Suprapubic skin (tissue), 4 donors: ENCODE measurements at regions not wholly inside any gene's neighbourhood (a gene's known extent, or its start where the extent isn't known, plus 50 kb on each side); places are given as distances from the start of the nearest gene placed in this dataset.

Experiments used
- DNase-seq, 2 donors: peaks; one replicate each; pipeline ENCODE4 v3.0.0-alpha.2; 2019; ENCODE audit warnings: low spot score in 2 of 2
- H3K27ac ChIP-seq: fragments of 200-600 bp; sonication (generic); one replicate; pipeline ENCODE4 v1.5.1; 2019
- H3K27me3 ChIP-seq: fragments of 200-600 bp; sonication (generic); one replicate; pipeline ENCODE4 v1.5.1; 2019
- H3K36me3 ChIP-seq: fragments of 200-600 bp; sonication (generic); one replicate; pipeline ENCODE4 v1.5.1; 2019
- H3K4me1 ChIP-seq: fragments of 200-600 bp; sonication (generic); one replicate; pipeline ENCODE4 v1.5.1; 2019
- H3K4me3 ChIP-seq: fragments of 200-600 bp; sonication (generic); one replicate; pipeline ENCODE4 v1.5.1; 2019; ENCODE audit warnings: mild to moderate bottlenecking
- H3K9me3 ChIP-seq: fragments of 200-600 bp; sonication (generic); one replicate; pipeline ENCODE4 v1.5.1; 2019
- EP300 ChIP-seq: sonication (generic); formaldehyde crosslinking; IDR thresholded peaks from one replicate; pipeline ENCODE4 v1.6.1; 2017; ENCODE audit warnings: antibody characterized with exemption
- POLR2A ChIP-seq, 2 donors: fragments of 450-650 bp; IDR thresholded peaks; one replicate each; pipeline ENCODE4 v1.6.1; 2017; ENCODE audit warnings: antibody characterized with exemption in 2 of 2, mild to moderate bottlenecking in 2 of 2, moderate library complexity in 2 of 2
- POLR2AphosphoS5 ChIP-seq, 3 donors: sonication (generic); formaldehyde crosslinking; IDR thresholded peaks; one replicate each; pipeline ENCODE4 v1.6.1; 2017; ENCODE audit warnings: antibody characterized with exemption in 3 of 3
- WGBS: methylation state at CpG from one replicate; pipeline ENCODE4 v1.1.5; 2018; 5-methylcytosine and 5-hydroxymethylcytosine counted together
- TF ChIP-seq, protein P1 (sequence below), 2 donors: fragments of 200-600 bp in 1 of 2; fragments of 450-650 bp in 1 of 2; sonication (generic) in 1 of 2; IDR thresholded peaks; one replicate each; pipeline ENCODE4 v1.5.1; 2016 to 2019; ENCODE audit warnings: antibody characterized with exemption in 2 of 2, mild to moderate bottlenecking in 1 of 2, moderate library complexity in 1 of 2

DNA sequence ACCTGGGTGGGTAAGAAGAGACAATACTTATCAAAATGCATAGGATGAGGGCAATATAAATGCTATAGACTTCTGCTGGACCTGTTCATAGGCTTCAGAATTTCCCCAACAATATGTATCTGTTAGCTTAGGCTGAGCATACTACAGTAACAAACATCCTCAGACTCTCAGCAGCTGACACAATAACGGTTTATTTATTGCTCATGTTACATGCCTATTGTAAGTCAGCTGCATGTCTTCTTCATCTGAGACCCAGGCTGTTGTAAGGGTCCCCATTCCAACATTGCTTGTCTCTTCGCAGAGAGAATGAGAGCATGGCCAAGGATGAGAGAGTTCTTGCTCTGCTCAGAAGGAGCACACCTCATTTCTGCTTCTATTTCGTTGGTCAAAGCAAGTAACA, 150.7 kb downstream of the TMEM200C start:
- Histone ChIP-seq H3K27me3 (peaks cover 6% of the 10 kb centered on the region), H3K9me3 (no peaks in the 10 kb centered on the region), H3K36me3 (no peaks in the 10 kb centered on the region), H3K4me1 (no peaks in the 10 kb centered on the region), H3K4me3 (no peak overlapping the region), H3K27ac (no peak overlapping the region)
- TF ChIP-seq POLR2AphosphoS5 (IDR thresholded peaks at IDR 0.05) = no peak
- TF ChIP-seq, protein P1, sequence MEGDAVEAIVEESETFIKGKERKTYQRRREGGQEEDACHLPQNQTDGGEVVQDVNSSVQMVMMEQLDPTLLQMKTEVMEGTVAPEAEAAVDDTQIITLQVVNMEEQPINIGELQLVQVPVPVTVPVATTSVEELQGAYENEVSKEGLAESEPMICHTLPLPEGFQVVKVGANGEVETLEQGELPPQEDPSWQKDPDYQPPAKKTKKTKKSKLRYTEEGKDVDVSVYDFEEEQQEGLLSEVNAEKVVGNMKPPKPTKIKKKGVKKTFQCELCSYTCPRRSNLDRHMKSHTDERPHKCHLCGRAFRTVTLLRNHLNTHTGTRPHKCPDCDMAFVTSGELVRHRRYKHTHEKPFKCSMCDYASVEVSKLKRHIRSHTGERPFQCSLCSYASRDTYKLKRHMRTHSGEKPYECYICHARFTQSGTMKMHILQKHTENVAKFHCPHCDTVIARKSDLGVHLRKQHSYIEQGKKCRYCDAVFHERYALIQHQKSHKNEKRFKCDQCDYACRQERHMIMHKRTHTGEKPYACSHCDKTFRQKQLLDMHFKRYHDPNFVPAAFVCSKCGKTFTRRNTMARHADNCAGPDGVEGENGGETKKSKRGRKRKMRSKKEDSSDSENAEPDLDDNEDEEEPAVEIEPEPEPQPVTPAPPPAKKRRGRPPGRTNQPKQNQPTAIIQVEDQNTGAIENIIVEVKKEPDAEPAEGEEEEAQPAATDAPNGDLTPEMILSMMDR (IDR thresholded peaks at IDR 0.05) = no peak
- no peak for TF ChIP-seq POLR2A (IDR thresholded peaks at IDR 0.05)
- no peak for TF ChIP-seq EP300
- WGBS = 67% methylated on average over 3 of the region's 3 CpGs
- no peak for DNase-seq

DNA sequence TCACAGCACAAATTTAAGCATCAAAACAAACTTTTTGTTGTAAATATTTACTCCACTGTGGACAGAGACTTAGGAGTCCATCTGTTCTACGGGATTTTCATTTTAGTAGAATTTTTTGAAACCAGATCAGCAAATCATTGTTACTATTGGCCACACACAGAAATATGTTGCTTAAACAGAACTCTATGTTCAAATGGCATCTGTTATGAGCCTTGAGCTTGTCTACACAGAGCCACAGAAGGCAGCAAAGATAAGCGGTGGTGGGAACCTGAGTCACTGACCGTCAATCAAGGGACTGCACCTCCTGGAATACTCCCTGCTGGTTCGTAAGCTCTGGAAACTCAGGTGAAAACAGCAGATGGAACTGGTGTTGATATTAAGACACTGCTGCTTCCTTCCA, 156.8 kb downstream of the TMEM200C start:
- Histone ChIP-seq H3K27me3 (peaks cover 3% of the 10 kb centered on the region), H3K9me3 (no peaks in the 10 kb centered on the region), H3K4me1 (no peaks in the 10 kb centered on the region), H3K36me3 (no peaks in the 10 kb centered on the region), H3K4me3 (no peak overlapping the region), H3K27ac (no peak overlapping the region)
- DNase-seq = no peak
- 81% methylated on average over 4 of the region's 4 CpGs for WGBS
- TF ChIP-seq EP300 = no peak
- TF ChIP-seq, protein P1 (IDR thresholded peaks at IDR 0.05) = no peak
- TF ChIP-seq POLR2A (IDR thresholded peaks at IDR 0.05) = no peak

DNA sequence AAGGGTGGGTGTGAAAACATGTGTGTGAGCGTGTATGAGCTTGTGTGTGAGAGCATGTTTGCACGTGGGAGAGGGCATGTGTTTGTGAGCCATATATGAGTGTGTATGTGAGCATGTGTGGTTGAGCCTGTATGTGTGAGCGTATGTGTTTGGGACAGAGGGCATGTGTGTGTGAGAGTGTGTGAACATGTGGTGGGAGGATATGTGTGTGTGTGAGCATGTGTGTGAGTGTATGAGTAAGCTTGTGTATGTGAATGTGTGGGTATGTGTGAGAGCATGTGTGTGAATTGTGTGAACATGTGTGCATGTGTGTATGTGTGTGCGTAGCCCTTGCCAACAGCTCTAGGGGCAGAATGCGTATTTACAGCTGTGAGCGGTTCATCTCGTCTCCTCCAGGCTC, 163.0 kb downstream of the TMEM200C start:
- Histone ChIP-seq H3K9me3 (no peaks in the 10 kb centered on the region), H3K4me1 (no peaks in the 10 kb centered on the region), H3K27ac (no peak overlapping the region), H3K27me3 (peaks cover 2% of the 10 kb centered on the region), H3K36me3 (no peaks in the 10 kb centered on the region), H3K4me3 (no peak overlapping the region)
- 84% methylated on average over 7 of the region's 7 CpGs for WGBS
- no peak for DNase-seq
- TF ChIP-seq POLR2AphosphoS5 (IDR thresholded peaks at IDR 0.05) (no peak), EP300 (no peak), POLR2A (IDR thresholded peaks at IDR 0.05) (no peak)
- TF ChIP-seq, protein P1 (IDR thresholded peaks at IDR 0.05) = no peak

DNA sequence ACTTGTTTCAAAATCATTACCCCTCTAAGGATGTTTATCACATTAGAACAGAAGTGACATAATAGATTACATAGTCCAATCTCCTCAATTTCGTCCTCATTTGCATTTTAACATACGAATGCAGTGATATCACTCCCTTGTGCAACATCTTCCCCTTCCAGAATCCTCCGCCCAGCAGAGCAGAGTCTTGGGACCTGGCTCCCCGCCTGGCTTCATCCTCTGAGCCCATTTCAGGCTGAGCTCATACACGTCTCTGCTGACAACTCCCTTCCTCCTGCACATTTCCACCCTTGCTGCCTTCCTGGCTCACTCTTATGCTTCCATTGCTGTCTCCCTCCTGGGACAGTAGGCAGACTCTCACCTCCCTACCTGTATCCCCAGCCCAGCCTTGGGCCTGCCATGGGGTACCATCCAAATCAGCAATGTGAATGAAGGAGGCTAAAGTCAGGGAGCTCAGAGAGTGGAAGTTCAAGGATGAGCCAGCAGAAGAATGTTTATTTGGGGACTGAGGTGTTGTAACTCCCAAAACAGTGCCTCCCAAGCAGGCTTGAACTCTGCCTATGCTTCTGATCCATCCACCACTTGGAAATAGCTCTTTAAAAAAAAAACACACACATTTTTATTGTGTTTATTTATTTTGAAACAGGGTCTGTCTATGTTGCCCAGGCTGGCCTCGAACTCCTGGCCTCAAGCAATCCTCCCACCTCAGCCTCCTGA, 165.2 kb downstream of the TMEM200C start:
- H3K27ac ChIP-seq = no peak overlapping the region

DNA sequence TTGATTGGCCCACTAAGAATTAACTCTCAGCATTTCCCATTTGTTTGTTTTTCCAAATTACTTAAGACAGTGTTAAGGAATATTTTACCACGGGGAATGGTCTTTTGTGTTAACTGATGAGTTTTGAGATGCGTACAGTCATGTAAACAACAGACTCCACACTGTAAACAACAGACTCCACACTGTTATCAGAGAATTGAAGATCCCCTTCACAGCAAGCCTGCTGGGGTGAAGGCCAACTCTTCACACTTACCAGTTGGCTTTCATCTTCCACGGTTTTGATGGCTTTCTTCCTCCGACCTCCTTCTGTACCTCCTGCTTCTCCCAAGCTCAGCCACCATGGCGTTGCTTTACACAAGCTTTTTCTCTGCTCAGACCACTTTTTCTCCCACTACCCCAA, 166.8 kb downstream of the TMEM200C start:
- Histone ChIP-seq H3K4me1 (no peaks in the 10 kb centered on the region), H3K27ac (no peak overlapping the region), H3K36me3 (no peaks in the 10 kb centered on the region), H3K27me3 (peaks cover 2% of the 10 kb centered on the region), H3K4me3 (no peak overlapping the region), H3K9me3 (no peaks in the 10 kb centered on the region)
- TF ChIP-seq, protein P1 (IDR thresholded peaks at IDR 0.05) = no peak
- TF ChIP-seq POLR2A (IDR thresholded peaks at IDR 0.05) = no peak
- TF ChIP-seq POLR2AphosphoS5 (IDR thresholded peaks at IDR 0.05) = no peak
- TF ChIP-seq EP300 = no peak
- 47% methylated on average over 5 of the region's 5 CpGs for WGBS
- no peak for DNase-seq

More for the DNA sequence above, 165.2 kb downstream of the TMEM200C start:
- Histone ChIP-seq H3K36me3 (no peaks in the 10 kb centered on the region), H3K4me1 (no peaks in the 10 kb centered on the region), H3K4me3 (no peak overlapping the region), H3K27me3 (peaks cover 2% of the 10 kb centered on the region), H3K9me3 (no peaks in the 10 kb centered on the region)
- no peak for TF ChIP-seq POLR2AphosphoS5 (IDR thresholded peaks at IDR 0.05)
- TF ChIP-seq, protein P1 (IDR thresholded peaks at IDR 0.05) = no peak
- peak in 1 of 2 donors; percentile 89 for DNase-seq
- 48% methylated on average over 6 of the region's 6 CpGs for WGBS
